Stomach (tissue), 8 donors: ENCODE measurements at regions not wholly inside any gene's neighbourhood (a gene's known extent, or its start where the extent isn't known, plus 50 kb on each side); places are given as distances from the start of the nearest gene placed in this dataset.

ENCODE experiments used
- DNase-seq, 2 donors: peaks; one replicate each; pipeline versions ENCODE4 v3.0.0 to v3.0.0-alpha.2; 2013 to 2019
- H3K27ac ChIP-seq, 5 donors: fragments of 200-600 bp in 4 of 5; sonication (generic) in 4 of 5; one replicate each; pipeline ENCODE4 v1.5.1; 2013 to 2019; ENCODE audit warnings: mild to moderate bottlenecking in 1 of 5, moderate library complexity in 1 of 5
- H3K27me3 ChIP-seq, 3 donors: fragments of 200-600 bp; sonication (generic); one replicate each; pipeline ENCODE4 v1.5.1; 2017 to 2019; ENCODE audit warnings: mixed run types in 1 of 3
- H3K36me3 ChIP-seq, 4 donors: fragments of 200-600 bp; sonication (generic); 1 replicate in 3 of 4; 2 replicates in 1 of 4; pipeline ENCODE4 v1.5.1; 2016 to 2019
- H3K4me1 ChIP-seq, 4 donors: fragments of 200-600 bp; sonication (generic); one replicate each; pipeline ENCODE4 v1.5.1; 2016 to 2019
- H3K4me3 ChIP-seq, 4 donors: fragments of 200-600 bp; sonication (generic) in 3 of 4; one replicate each; pipeline ENCODE4 v1.5.1; 2016 to 2019; ENCODE audit warnings: mild to moderate bottlenecking in 1 of 4
- H3K9me3 ChIP-seq, 4 donors: fragments of 200-600 bp; sonication (generic); one replicate each; pipeline ENCODE4 v1.5.1; 2016 to 2019
- EP300 ChIP-seq: sonication (generic); formaldehyde crosslinking; IDR thresholded peaks from one replicate; pipeline ENCODE4 v1.6.1; 2017; ENCODE audit warnings: antibody characterized with exemption
- POLR2A ChIP-seq, 4 donors: fragments of 450-650 bp; IDR thresholded peaks; one replicate each; pipeline ENCODE4 v1.6.1; 2016; ENCODE audit warnings: antibody characterized with exemption in 4 of 4, control low read depth in 2 of 4, mild to moderate bottlenecking in 1 of 4, moderate library complexity in 1 of 4
- POLR2AphosphoS5 ChIP-seq, 3 donors: sonication (generic); formaldehyde crosslinking; IDR thresholded peaks; one replicate each; pipeline ENCODE4 v1.6.1; 2016; ENCODE audit warnings: antibody characterized with exemption in 3 of 3
- WGBS, 5 donors: extraction: QIAGEN DNeasy Blood & Tissue Kit in 3 of 5; methylation state at CpG; one replicate each; pipeline versions ENCODE4 v1.1.5 to v1.1.7; 2013 to 2018; 5-methylcytosine and 5-hydroxymethylcytosine counted together
- intact Hi-C: fragments of 100-400 bp; cut with DNase I; formaldehyde crosslinking; loops from one replicate; pipeline ENCODE4 v1.15.1; 2023; ENCODE audit warnings: low total_unique reads
- TF ChIP-seq, protein P1 (sequence below), 7 experiments: fragments of 450-650 bp in 4 of 7; fragments of 200-600 bp in 3 of 7; sonication (generic) in 3 of 7; IDR thresholded peaks; one replicate each; pipeline ENCODE4 v1.5.1; 2016 to 2019; ENCODE audit warnings: antibody characterized with exemption in 7 of 7, control low read depth in 2 of 7, mild to moderate bottlenecking in 1 of 7
- donor health status: healthy with polysubstance abuse.
- donor health status: Bipolar disorder and iron deficiency.
- donor health status: healthy.

DNA sequence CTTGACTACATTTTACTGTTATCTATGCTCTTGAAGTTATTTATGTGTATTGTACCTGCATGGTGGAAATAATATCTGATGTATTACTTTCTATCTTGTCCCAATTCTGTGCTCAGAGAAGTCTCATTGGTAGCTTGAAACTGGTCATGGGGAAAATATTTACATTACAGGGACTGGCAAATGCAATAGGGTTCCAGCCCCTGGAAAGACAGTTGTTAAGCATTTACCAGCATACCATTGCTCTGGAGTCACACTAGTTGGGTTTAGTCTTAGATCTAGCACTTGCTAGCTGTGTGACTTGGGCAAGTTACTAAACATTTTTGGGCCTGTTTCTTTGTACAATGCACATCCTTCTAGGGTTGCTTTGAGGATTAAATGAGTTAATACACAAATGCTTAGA is 86.3 kb upstream of the NRXN3 start:
- no peak for DNase-seq
- intact Hi-C loops: no loop called here
- TF ChIP-seq EP300: no peak
- TF ChIP-seq POLR2A (IDR thresholded peaks at IDR 0.05): no peak
- TF ChIP-seq POLR2AphosphoS5 (IDR thresholded peaks at IDR 0.05): no peak
- TF ChIP-seq, protein P1, sequence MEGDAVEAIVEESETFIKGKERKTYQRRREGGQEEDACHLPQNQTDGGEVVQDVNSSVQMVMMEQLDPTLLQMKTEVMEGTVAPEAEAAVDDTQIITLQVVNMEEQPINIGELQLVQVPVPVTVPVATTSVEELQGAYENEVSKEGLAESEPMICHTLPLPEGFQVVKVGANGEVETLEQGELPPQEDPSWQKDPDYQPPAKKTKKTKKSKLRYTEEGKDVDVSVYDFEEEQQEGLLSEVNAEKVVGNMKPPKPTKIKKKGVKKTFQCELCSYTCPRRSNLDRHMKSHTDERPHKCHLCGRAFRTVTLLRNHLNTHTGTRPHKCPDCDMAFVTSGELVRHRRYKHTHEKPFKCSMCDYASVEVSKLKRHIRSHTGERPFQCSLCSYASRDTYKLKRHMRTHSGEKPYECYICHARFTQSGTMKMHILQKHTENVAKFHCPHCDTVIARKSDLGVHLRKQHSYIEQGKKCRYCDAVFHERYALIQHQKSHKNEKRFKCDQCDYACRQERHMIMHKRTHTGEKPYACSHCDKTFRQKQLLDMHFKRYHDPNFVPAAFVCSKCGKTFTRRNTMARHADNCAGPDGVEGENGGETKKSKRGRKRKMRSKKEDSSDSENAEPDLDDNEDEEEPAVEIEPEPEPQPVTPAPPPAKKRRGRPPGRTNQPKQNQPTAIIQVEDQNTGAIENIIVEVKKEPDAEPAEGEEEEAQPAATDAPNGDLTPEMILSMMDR (IDR thresholded peaks at IDR 0.05): no peak
- Histone ChIP-seq H3K4me1 (no peaks in the 10 kb centered on the region), H3K36me3 (no peaks in the 10 kb centered on the region), H3K4me3 (no peak overlapping the region), H3K27ac (no peak overlapping the region), H3K9me3 (no peaks in the 10 kb centered on the region), H3K27me3 (no peaks in the 10 kb centered on the region)

DNA sequence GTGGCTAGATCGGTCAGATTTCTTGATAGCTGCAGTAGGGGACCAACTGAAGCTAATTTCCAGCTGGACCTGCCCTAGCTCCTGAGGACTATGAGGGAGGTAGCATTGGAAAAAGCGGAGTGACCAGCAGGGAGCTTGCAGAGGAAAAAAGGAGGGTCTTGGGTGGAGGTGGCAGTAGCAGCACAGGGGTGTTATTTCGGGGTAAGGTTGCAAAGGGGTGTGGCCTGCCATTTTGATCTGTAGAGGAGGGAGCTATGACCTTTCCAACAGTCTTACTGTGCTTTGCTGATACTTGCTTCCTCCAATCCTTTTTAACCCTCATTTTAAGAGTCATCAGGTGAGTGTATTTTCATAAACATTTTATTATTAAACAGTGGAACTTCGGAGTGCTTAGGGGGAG is 83.8 kb upstream of the NRXN3 start:
- Histone ChIP-seq H3K27me3 (no peaks in the 10 kb centered on the region), H3K9me3 (no peaks in the 10 kb centered on the region), H3K4me3 (no peak overlapping the region), H3K27ac (no peak overlapping the region), H3K4me1 (no peaks in the 10 kb centered on the region), H3K36me3 (no peaks in the 10 kb centered on the region)
- intact Hi-C loops: no loop called here
- TF ChIP-seq POLR2A (IDR thresholded peaks at IDR 0.05): no peak
- no peak for TF ChIP-seq POLR2AphosphoS5 (IDR thresholded peaks at IDR 0.05)
- TF ChIP-seq EP300: no peak
- TF ChIP-seq, protein P1 (IDR thresholded peaks at IDR 0.05): no peak
- 41 to 52% (median 44%) methylated on average over 4 of the region's 4 CpGs for WGBS, 5 donors
- no peak for DNase-seq

DNA sequence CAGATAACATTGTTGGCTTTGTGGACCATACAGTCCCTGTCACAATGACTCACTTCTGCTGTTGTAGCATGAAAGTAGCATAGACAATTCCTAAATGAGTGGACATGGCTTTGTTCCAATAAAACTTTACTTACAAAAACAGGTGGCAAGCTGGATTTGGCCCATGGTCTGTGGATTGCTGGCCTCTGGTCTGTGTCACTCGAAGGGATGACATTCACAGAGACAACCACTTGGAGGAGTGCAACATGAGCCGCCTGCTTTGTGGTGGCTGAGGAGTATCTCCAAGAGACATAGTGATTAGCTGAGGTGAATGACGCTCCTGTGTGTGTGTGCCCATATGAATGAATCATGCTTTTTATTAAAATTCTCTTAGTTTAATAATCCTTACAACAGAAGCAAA is 81.3 kb upstream of the NRXN3 start:
- Histone ChIP-seq H3K36me3 (no peaks in the 10 kb centered on the region), H3K9me3 (no peaks in the 10 kb centered on the region), H3K4me1 (no peaks in the 10 kb centered on the region), H3K27me3 (no peaks in the 10 kb centered on the region), H3K4me3 (no peak overlapping the region), H3K27ac (no peak overlapping the region)
- intact Hi-C loops: no loop called here
- WGBS, 5 donors: 49 to 69% (median 57%) methylated on average over 3 of the region's 3 CpGs
- no peak for TF ChIP-seq POLR2A (IDR thresholded peaks at IDR 0.05)
- TF ChIP-seq, protein P1 (IDR thresholded peaks at IDR 0.05): no peak
- no peak for TF ChIP-seq EP300
- TF ChIP-seq POLR2AphosphoS5 (IDR thresholded peaks at IDR 0.05): no peak
- DNase-seq: no peak

DNA sequence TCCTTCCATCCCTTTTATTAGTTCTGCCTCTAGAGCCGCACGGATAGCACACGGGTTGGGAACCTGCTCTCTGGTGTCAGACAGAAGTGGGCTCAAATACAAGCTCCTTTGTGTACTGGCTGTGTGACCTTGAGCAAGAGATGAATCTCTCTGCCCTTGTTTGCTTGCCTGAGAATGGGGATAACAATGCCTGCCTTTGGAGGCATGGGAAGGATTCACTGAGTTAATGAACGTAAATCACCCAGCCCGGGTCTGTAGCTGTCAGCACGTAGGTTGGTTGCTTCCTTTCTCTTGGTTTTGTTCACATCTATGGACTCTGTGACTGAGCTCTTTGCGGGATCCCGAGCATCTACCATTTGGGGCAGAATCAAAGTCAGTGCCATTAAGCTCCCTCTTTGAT is 79.3 kb upstream of the NRXN3 start:
- 71 to 80% (median 77%) methylated on average over 8 of the region's 8 CpGs for WGBS, 5 donors
- TF ChIP-seq, protein P1 (IDR thresholded peaks at IDR 0.05): no peak
- no peak for TF ChIP-seq POLR2AphosphoS5 (IDR thresholded peaks at IDR 0.05)
- no peak for TF ChIP-seq POLR2A (IDR thresholded peaks at IDR 0.05)
- TF ChIP-seq EP300: no peak

More for the DNA sequence above, 79.3 kb upstream of the NRXN3 start:
- Histone ChIP-seq H3K9me3 (no peaks in the 10 kb centered on the region), H3K36me3 (no peaks in the 10 kb centered on the region), H3K27me3 (no peaks in the 10 kb centered on the region), H3K27ac (no peak overlapping the region), H3K4me1 (no peaks in the 10 kb centered on the region), H3K4me3 (no peak overlapping the region)
- intact Hi-C loops: no loop called here
- no peak for DNase-seq
